ENCODE measurements at regions not wholly inside any gene's neighbourhood (a gene's known extent, or its start where the extent isn't known, plus 50 kb on each side); places are given as distances from the start of the nearest gene placed in this dataset.

- TF ChIP-seq, protein P1, sequence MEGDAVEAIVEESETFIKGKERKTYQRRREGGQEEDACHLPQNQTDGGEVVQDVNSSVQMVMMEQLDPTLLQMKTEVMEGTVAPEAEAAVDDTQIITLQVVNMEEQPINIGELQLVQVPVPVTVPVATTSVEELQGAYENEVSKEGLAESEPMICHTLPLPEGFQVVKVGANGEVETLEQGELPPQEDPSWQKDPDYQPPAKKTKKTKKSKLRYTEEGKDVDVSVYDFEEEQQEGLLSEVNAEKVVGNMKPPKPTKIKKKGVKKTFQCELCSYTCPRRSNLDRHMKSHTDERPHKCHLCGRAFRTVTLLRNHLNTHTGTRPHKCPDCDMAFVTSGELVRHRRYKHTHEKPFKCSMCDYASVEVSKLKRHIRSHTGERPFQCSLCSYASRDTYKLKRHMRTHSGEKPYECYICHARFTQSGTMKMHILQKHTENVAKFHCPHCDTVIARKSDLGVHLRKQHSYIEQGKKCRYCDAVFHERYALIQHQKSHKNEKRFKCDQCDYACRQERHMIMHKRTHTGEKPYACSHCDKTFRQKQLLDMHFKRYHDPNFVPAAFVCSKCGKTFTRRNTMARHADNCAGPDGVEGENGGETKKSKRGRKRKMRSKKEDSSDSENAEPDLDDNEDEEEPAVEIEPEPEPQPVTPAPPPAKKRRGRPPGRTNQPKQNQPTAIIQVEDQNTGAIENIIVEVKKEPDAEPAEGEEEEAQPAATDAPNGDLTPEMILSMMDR (IDR thresholded peaks at IDR 0.05): no peak
- TF ChIP-seq POLR2A (IDR thresholded peaks at IDR 0.05): no peak
These were observed 1994.2 kb upstream of the PCDH20 start for GRCh38 chr13:63409791-63410351.
